NB4 (cell line): ENCODE measurements at regions not wholly inside any gene's neighbourhood (a gene's known extent, or its start where the extent isn't known, plus 50 kb on each side); places are given as distances from the start of the nearest gene placed in this dataset.

Experiments used
- MYC ChIP-seq: IDR thresholded peaks from 2 replicates; pipeline ENCODE4 v1.6.1; 2011; ENCODE audit warnings: low read depth, low read length
- POLR2A ChIP-seq: IDR thresholded peaks from 2 replicates; pipeline ENCODE4 v1.6.1; 2011; ENCODE audit warnings: mild to moderate bottlenecking; ENCODE audit not compliant: insufficient read length; ENCODE audit errors: extremely low read depth
- TF ChIP-seq, protein P1 (sequence below): IDR thresholded peaks from 2 replicates; pipeline ENCODE4 v1.6.1; 2011; ENCODE audit warnings: low read depth, low read length
- TF ChIP-seq, protein P2 (sequence below): IDR thresholded peaks from one replicate; pipeline ENCODE4 v1.5.1; 2012; ENCODE audit warnings: low read depth, low read length

DNA sequence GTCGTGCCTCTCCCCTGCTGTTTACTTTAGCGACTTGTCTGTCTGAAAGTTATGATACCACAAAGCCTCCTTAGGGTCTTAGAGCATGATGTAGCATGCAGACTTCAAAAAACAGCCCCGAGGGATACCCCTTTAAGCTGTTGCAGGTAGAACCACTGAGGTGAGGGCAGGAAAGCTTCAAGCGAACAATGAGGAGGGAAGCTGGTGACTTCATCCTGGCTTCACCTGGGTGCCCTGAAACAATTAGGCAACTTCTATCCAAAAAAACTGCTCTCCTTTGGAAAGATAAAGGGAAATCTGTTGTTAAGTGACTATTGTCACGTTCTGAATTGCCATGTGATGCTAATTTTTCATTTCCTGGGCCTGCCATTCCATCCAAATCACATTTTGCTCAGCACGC lies 231.6 kb downstream of the SOX2 start:
- TF ChIP-seq, protein P1, sequence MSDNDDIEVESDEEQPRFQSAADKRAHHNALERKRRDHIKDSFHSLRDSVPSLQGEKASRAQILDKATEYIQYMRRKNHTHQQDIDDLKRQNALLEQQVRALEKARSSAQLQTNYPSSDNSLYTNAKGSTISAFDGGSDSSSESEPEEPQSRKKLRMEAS = no peak
- TF ChIP-seq, protein P2, sequence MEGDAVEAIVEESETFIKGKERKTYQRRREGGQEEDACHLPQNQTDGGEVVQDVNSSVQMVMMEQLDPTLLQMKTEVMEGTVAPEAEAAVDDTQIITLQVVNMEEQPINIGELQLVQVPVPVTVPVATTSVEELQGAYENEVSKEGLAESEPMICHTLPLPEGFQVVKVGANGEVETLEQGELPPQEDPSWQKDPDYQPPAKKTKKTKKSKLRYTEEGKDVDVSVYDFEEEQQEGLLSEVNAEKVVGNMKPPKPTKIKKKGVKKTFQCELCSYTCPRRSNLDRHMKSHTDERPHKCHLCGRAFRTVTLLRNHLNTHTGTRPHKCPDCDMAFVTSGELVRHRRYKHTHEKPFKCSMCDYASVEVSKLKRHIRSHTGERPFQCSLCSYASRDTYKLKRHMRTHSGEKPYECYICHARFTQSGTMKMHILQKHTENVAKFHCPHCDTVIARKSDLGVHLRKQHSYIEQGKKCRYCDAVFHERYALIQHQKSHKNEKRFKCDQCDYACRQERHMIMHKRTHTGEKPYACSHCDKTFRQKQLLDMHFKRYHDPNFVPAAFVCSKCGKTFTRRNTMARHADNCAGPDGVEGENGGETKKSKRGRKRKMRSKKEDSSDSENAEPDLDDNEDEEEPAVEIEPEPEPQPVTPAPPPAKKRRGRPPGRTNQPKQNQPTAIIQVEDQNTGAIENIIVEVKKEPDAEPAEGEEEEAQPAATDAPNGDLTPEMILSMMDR = no peak
- no peak for TF ChIP-seq POLR2A
- TF ChIP-seq MYC = no peak
